ENCODE measurements at regions not wholly inside any gene's neighbourhood (a gene's known extent, or its start where the extent isn't known, plus 50 kb on each side); places are given as distances from the start of the nearest gene placed in this dataset.
"Not testable (repeated sequence)": the region's sequence is repeated elsewhere in the genome, so short reads cannot be mapped to it uniquely, and the experiment has no call there.

GRCh38 chr5:74390306-74390637 lies 250.3 kb downstream of the ENC1 start:
- Histone ChIP-seq H3K27ac (ENCODE audit: low read length) (no peak overlapping the region), H2AFZ (ENCODE audit: low read length) (no peak overlapping the region), H4K20me1 (ENCODE audit: insufficient read depth, low read length) (no peaks in the 10 kb centered on the region)

GRCh38 chr5:74389531-74390305 lies 250.8 kb downstream of the ENC1 start:
- no peak overlapping the region for H3K4me2 ChIP-seq (ENCODE audit: low read depth, low read length)
- no peak overlapping the region for H2AFZ ChIP-seq (ENCODE audit: low read length)
- peaks cover 4% of the 10 kb centered on the region for H3K4me1 ChIP-seq (ENCODE audit: low read length)
- H3K27me3 ChIP-seq (replicated peaks; ENCODE audit: insufficient read depth, low read length): no peaks in the 10 kb centered on the region
- H3K79me2 ChIP-seq (ENCODE audit: low read length): no peaks in the 10 kb centered on the region
- TF ChIP-seq EZH2 (optimal IDR thresholded peaks at IDR 0.05; ENCODE audit: low read depth, low read length) (no peak), CTCF (IDR thresholded peaks at IDR 0.05; ENCODE audit: low read length) (no peak), EZH2phosphoT487 (IDR thresholded peaks at IDR 0.05; ENCODE audit: low read length) (no peak)
- H3K9me3 ChIP-seq (replicated peaks; ENCODE audit: insufficient read depth, low read length): no peaks in the 10 kb centered on the region
- H3F3A ChIP-seq (ENCODE audit: insufficient read depth, low read length): peaks cover 4% of the 10 kb centered on the region; the same call in 1 of the 2 replicates
- H3K36me3 ChIP-seq (replicated peaks; ENCODE audit: insufficient read depth, low read length): no peaks in the 10 kb centered on the region
- H4K20me1 ChIP-seq (ENCODE audit: insufficient read depth, low read length): no peaks in the 10 kb centered on the region
- H3K4me3 ChIP-seq (ENCODE audit: low read length): no peak overlapping the region
- no peaks in the 10 kb centered on the region for H3K9me2 ChIP-seq (replicated peaks; ENCODE audit: insufficient read depth, low read length)
- H3K27ac ChIP-seq (ENCODE audit: low read length): no peak overlapping the region
- no peak overlapping the region for H3K9ac ChIP-seq (ENCODE audit: low read length)
- DNase-seq: no peak

More at GRCh38 chr5:74390306-74390637, 250.3 kb downstream of the ENC1 start:
- no peak overlapping the region for H3K4me2 ChIP-seq (ENCODE audit: low read depth, low read length)
- H3K36me3 ChIP-seq (replicated peaks; ENCODE audit: insufficient read depth, low read length): no peaks in the 10 kb centered on the region
- no peak for DNase-seq
- no peak overlapping the region for H3K9ac ChIP-seq (ENCODE audit: low read length)
- peaks cover 10% of the 10 kb centered on the region for H3K4me1 ChIP-seq (ENCODE audit: low read length)
- H3K4me3 ChIP-seq (ENCODE audit: low read length): no peak overlapping the region
- TF ChIP-seq CTCF (IDR thresholded peaks at IDR 0.05; ENCODE audit: low read length) (no peak), EZH2 (optimal IDR thresholded peaks at IDR 0.05; ENCODE audit: low read depth, low read length) (no peak), EZH2phosphoT487 (IDR thresholded peaks at IDR 0.05; ENCODE audit: low read length) (no peak)
- H3K9me2 ChIP-seq (replicated peaks; ENCODE audit: insufficient read depth, low read length): no peaks in the 10 kb centered on the region
- H3K27me3 ChIP-seq (replicated peaks; ENCODE audit: insufficient read depth, low read length): no peaks in the 10 kb centered on the region
- no peaks in the 10 kb centered on the region for H3K9me3 ChIP-seq (replicated peaks; ENCODE audit: insufficient read depth, low read length)
- H3K79me2 ChIP-seq (ENCODE audit: low read length): no peaks in the 10 kb centered on the region
- peaks cover 8% of the 10 kb centered on the region; the same call in 1 of the 2 replicates for H3F3A ChIP-seq (ENCODE audit: insufficient read depth, low read length)

- not testable (repeated sequence) for H3K9me2 ChIP-seq (replicated peaks; ENCODE audit: insufficient read depth, low read length); H3K4me1 ChIP-seq (ENCODE audit: low read length); H3K27me3 ChIP-seq (replicated peaks; ENCODE audit: insufficient read depth, low read length); H3K79me2 ChIP-seq (ENCODE audit: low read length); H3K27ac ChIP-seq (ENCODE audit: low read length); H3K4me2 ChIP-seq (ENCODE audit: low read depth, low read length); DNase-seq; H3K9ac ChIP-seq (ENCODE audit: low read length); H3K4me3 ChIP-seq (ENCODE audit: low read length); H4K20me1 ChIP-seq (ENCODE audit: insufficient read depth, low read length); H3F3A ChIP-seq (ENCODE audit: insufficient read depth, low read length); H3K9me3 ChIP-seq (replicated peaks; ENCODE audit: insufficient read depth, low read length); H3K36me3 ChIP-seq (replicated peaks; ENCODE audit: insufficient read depth, low read length); H2AFZ ChIP-seq (ENCODE audit: low read length)
Observed at GRCh38 chr5:74388411-74388810, 252.1 kb downstream of the ENC1 start.

- Histone ChIP-seq H3K9me2 (replicated peaks; ENCODE audit: insufficient read depth, low read length) (no peaks in the 10 kb centered on the region), H4K20me1 (ENCODE audit: insufficient read depth, low read length) (no peaks in the 10 kb centered on the region), H3K4me1 (ENCODE audit: low read length) (no peaks in the 10 kb centered on the region), H3K4me3 (ENCODE audit: low read length) (no peak overlapping the region), H3K79me2 (ENCODE audit: low read length) (no peaks in the 10 kb centered on the region), H3F3A (ENCODE audit: insufficient read depth, low read length) (no peaks in the 10 kb centered on the region), H3K9me3 (replicated peaks; ENCODE audit: insufficient read depth, low read length) (no peaks in the 10 kb centered on the region), H3K9ac (ENCODE audit: low read length) (no peak overlapping the region), H3K36me3 (replicated peaks; ENCODE audit: insufficient read depth, low read length) (no peaks in the 10 kb centered on the region), H3K27me3 (replicated peaks; ENCODE audit: insufficient read depth, low read length) (no peaks in the 10 kb centered on the region), H2AFZ (ENCODE audit: low read length) (no peak overlapping the region), H3K27ac (ENCODE audit: low read length) (no peak overlapping the region), H3K4me2 (ENCODE audit: low read depth, low read length) (no peak overlapping the region)
- no peak for TF ChIP-seq CTCF (IDR thresholded peaks at IDR 0.05; ENCODE audit: low read length)
- no peak for TF ChIP-seq EZH2phosphoT487 (IDR thresholded peaks at IDR 0.05; ENCODE audit: low read length)
- no peak for TF ChIP-seq EZH2 (optimal IDR thresholded peaks at IDR 0.05; ENCODE audit: low read depth, low read length)
- DNase-seq: no peak
Observed at GRCh38 chr5:74386571-74387334, 253.8 kb downstream of the ENC1 start.
